ENCODE measurements at regions not wholly inside any gene's neighbourhood (a gene's known extent, or its start where the extent isn't known, plus 50 kb on each side); places are given as distances from the start of the nearest gene placed in this dataset.
A peak's percentile ranks its signal among the peaks of the same experiment; 100 is the strongest.

DNA sequence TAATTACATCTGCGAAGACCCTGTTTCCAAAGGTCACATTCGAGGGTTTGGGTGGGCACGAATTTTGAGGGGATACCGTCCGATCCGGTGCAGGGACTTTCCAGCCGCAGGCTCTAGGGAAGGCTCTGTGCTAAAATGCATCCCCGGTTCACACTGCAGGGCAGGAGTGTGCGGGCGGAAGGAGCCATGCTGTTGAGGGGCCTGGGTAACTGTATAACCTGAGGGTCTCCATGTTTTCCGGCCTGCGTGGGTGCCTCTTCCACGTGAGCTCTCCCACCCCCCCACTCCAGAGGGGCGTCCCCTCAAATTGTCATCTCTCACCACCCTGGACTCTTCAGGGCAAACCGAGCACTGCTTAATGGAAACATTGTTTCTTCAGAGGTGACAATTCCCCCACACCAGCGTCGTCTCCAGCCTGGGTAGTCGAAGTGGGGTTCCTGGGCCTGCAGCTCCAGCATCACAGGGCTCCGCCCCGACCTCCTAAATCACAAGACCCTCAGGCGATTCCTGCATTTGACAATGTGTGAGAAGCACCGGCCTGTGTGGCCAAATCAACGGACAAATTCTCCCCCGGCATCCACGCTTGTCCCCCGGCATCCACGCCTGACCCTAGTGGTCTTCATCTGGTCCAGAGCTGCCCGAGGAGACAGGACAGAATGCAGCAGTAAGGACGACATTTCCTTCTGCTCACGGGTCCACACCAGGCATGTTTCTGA, 51.2 kb downstream of the FOXL3 start:
- no peak for DNase-seq

DNA sequence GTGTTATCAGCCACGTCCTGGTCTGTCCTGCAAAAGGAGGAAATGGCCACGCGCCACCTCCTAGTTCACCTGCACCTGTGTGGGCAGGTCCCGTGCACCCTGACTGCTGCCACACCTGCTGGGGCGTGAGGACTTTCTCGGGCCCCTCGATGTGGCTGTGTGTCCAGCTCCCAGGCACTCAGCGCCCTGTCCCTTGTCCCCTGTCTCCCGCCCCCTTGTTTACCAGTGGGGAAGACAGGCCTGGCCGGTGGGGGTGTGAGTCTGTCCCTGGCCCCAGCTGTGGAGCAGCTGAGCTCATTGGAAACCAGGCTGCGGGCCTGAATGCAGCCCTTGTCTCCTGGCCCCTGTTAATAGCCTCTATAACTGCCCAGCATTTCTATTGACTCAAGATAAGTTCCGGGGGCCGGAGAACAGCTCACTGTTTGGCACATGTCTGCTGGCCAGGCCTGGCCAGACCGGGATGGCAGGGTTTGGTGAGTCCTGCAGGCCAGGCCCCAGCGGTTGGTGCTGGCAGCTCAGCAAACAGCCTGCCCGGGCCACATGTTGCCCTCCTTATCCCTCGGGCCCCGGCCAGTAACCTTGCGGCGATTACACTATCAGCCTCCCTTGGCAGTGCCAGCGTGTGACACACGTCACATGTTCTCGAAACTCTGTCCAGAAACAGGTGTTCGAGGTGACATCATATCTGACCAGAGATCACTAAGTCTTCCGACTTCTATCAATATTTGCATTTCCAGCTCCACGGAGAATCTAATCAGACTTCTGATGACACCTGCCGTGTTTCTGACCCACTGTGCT, 52.1 kb downstream of the FOXL3 start:
- DNase-seq: no peak

- no peak for DNase-seq
Measured at GRCh38 chr7:342681-343216, 52.8 kb downstream of the FOXL3 start.

GRCh38 chr7:343227-343822, 53.4 kb downstream of the FOXL3 start:
- no peak for DNase-seq

GRCh38 chr7:343864-344607, 54.1 kb downstream of the FOXL3 start:
- DNase-seq: no peak

DNA sequence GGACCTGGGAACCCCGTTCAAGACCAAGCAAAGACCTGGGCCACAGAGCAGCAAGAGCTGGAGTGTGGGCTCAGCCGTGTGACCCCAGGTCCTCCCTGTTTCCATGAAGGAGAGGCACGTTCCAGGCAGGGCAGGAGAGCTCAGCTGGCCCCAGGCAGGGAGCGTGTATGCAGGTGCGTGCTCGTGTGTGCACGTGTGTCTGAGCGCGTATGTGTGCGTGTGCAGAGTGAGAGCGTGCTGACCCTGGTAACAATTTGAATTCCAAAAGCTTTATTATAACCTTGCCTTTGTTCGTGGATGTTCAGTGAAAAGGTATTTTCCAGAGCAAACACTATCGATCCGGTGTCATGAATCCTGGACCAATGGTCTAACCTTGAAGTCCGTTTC, 54.6 kb downstream of the FOXL3 start:
- DNase-seq: no peak

GRCh38 chr7:346116-346898, 56.3 kb downstream of the FOXL3 start:
- no peak for DNase-seq

DNA sequence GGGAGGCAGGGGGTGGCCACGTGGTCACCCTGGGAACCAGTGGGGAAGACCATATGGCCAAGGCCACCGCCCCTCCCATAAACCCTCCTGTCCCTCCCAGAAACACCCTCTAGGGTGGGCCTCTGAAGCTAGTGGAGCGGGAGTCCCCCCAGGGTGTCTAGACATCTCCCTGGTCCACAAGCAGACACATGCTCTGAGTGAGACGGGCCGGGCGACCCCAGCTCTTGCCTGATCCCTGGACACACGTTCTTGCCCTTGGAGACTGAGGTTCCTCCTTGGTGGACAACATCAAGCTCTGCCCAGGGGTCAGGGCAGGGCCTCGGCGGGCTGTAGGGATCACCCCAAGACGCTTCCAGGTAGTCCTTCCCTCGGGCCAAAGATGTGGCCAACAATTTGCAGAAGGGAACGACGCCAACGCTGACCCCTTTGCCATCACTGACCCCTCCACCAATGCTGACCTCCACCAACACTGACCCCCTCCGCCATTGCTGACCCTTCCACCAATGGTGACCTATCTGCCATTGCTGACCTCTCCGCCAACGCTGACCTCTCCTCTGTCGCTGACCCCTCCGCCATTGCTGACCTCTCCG, 57.1 kb downstream of the FOXL3 start:
- no peak for DNase-seq

- no peak for DNase-seq
Measured at GRCh38 chr7:347644-348479, 57.9 kb downstream of the FOXL3 start.

DNA sequence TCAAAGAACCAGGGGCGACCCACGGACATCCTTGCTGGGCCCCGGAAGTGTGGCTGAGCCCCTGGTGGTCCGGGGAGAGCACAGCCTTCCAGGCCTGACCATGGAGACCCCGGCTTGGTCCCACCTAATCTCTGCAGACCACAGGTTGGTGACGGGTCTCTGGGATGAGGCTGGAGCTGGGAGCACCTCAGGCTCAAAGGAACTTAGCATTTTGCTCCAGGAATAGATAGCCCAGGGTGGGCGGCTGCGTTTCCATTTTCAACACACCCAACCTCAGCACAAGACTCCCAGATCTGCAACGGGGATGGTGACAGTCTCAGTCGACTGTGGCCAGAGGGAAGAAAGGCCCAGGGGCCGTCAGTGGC, 58.5 kb downstream of the FOXL3 start:
- no peak for DNase-seq

- no peak for DNase-seq
Measured at GRCh38 chr7:348962-349743, 59.2 kb downstream of the FOXL3 start.

GRCh38 chr7:351256-351655, 61.3 kb downstream of the FOXL3 start:
- DNase-seq: peak; percentile 69

GRCh38 chr7:351681-352480, 61.9 kb downstream of the FOXL3 start:
- DNase-seq: peak; percentile 58

GRCh38 chr7:353746-354325, 63.9 kb downstream of the FOXL3 start:
- no peak for DNase-seq

DNA sequence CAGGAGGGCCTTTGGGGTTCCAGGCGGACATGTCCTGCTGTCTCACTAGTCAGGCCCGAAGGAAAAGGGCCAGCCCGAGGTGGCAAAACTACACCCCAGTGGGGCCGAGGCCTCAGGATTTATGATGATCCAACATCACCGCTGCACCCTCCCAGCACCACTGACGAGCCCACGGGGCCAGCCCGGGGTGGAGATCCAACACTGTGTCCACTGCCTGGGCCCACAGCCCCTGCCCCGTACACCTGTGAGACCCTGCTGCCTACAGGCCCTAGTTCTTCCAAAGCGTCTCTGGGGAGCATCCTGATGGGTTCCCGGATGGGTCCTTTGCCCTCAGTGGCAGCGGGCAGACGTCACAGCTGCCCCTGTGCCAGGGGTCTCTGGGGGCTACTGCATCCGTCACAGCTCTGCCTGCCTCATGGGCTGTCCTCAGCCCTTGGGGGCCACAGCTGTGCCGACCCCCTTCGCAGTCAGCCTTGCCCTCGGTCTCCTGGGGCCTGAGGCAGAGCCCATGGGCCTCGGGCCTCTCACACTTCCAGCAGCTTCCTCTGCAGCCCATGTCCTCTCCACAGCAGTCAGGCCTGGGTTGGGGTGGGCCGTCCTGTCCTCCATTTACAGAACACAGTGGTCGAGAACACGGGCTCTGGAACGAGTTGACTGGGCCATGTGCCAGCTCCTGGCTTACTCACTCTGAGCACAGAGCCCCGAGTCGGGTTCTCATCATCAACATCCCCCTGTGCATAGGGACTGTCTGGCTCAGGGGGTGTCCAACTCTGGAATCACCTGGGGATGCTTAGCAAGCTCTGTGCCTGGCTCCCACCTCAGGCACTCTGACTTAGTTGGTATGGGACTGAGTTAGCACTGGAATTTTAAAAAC, 64.9 kb downstream of the FOXL3 start:
- DNase-seq: no peak

GRCh38 chr7:355568-355967, 65.6 kb downstream of the FOXL3 start:
- DNase-seq: no peak

- no peak for DNase-seq
Measured at GRCh38 chr7:356087-356486, 66.1 kb downstream of the FOXL3 start.

Measured in CD4-positive, alpha-beta T cell treated with Interleukin-4 for 4 hours (primary cell).